Vagina (tissue), 2 donors: ENCODE measurements at regions not wholly inside any gene's neighbourhood (a gene's known extent, or its start where the extent isn't known, plus 50 kb on each side); places are given as distances from the start of the nearest gene placed in this dataset.
"Not testable (repeated sequence)": the region's sequence is repeated elsewhere in the genome, so short reads cannot be mapped to it uniquely, and the experiment has no call there.

ENCODE experiments used
- DNase-seq, 2 donors: peaks; one replicate each; pipeline ENCODE4 v3.0.0-alpha.2; 2017; ENCODE audit errors: extremely low spot score in 2 of 2
- H3K27ac ChIP-seq: fragments of 200-600 bp; sonication (generic); one replicate; pipeline ENCODE4 v1.5.1; 2019
- H3K27me3 ChIP-seq: fragments of 200-600 bp; sonication (generic); one replicate; pipeline ENCODE4 v1.5.1; 2019
- H3K36me3 ChIP-seq, 2 donors: fragments of 200-600 bp; sonication (generic); one replicate each; pipeline ENCODE4 v1.5.1; 2017 to 2019
- H3K4me1 ChIP-seq: fragments of 200-600 bp; sonication (generic); one replicate; pipeline ENCODE4 v1.5.1; 2019
- H3K4me3 ChIP-seq, 2 donors: fragments of 200-600 bp; sonication (generic); 1 replicate in 1 of 2; 2 replicates in 1 of 2; pipeline ENCODE4 v1.5.1; 2016 to 2019
- H3K9me3 ChIP-seq: fragments of 200-600 bp; sonication (generic); one replicate; pipeline ENCODE4 v1.5.1; 2019
- POLR2A ChIP-seq, 2 donors: fragments of 450-650 bp; IDR thresholded peaks; one replicate each; pipeline ENCODE4 v1.6.1; 2017; ENCODE audit warnings: antibody characterized with exemption in 2 of 2, mild to moderate bottlenecking in 2 of 2, moderate library complexity in 2 of 2
- POLR2AphosphoS5 ChIP-seq, 2 donors: sonication (generic); formaldehyde crosslinking; IDR thresholded peaks; one replicate each; pipeline ENCODE4 v1.9.0; 2017; ENCODE audit warnings: antibody characterized with exemption in 2 of 2, mild to moderate bottlenecking in 2 of 2, low read depth in 1 of 2; ENCODE audit not compliant: insufficient read depth in 1 of 2
- intact Hi-C: fragments of 100-400 bp; cut with DNase I; formaldehyde crosslinking; loops from one replicate; pipeline ENCODE4 v1.15.1; 2023
- TF ChIP-seq, protein P1 (sequence below), 3 experiments: fragments of 450-650 bp in 2 of 3; fragments of 200-600 bp in 1 of 3; sonication (generic) in 1 of 3; IDR thresholded peaks; one replicate each; pipeline ENCODE4 v1.5.1; 2017 to 2019; ENCODE audit warnings: antibody characterized with exemption in 3 of 3, mild to moderate bottlenecking in 2 of 3, moderate library complexity in 2 of 3

GRCh38 chr1:110266834-110267233 is 56.7 kb downstream of the KCNC4 start:
- Histone ChIP-seq H3K4me1 (no peaks in the 10 kb centered on the region), H3K36me3 (no peaks in the 10 kb centered on the region), H3K4me3 (no peak overlapping the region), H3K27me3 (no peaks in the 10 kb centered on the region), H3K9me3 (no peaks in the 10 kb centered on the region), H3K27ac (no peak overlapping the region)
- DNase-seq: no peak
- intact Hi-C loops: no loop called here
- TF ChIP-seq POLR2AphosphoS5 (IDR thresholded peaks at IDR 0.05; ENCODE audit: insufficient read depth in 1 of 2, low read depth in 1 of 2) (no peak), POLR2A (IDR thresholded peaks at IDR 0.05) (no peak)
- TF ChIP-seq, protein P1, sequence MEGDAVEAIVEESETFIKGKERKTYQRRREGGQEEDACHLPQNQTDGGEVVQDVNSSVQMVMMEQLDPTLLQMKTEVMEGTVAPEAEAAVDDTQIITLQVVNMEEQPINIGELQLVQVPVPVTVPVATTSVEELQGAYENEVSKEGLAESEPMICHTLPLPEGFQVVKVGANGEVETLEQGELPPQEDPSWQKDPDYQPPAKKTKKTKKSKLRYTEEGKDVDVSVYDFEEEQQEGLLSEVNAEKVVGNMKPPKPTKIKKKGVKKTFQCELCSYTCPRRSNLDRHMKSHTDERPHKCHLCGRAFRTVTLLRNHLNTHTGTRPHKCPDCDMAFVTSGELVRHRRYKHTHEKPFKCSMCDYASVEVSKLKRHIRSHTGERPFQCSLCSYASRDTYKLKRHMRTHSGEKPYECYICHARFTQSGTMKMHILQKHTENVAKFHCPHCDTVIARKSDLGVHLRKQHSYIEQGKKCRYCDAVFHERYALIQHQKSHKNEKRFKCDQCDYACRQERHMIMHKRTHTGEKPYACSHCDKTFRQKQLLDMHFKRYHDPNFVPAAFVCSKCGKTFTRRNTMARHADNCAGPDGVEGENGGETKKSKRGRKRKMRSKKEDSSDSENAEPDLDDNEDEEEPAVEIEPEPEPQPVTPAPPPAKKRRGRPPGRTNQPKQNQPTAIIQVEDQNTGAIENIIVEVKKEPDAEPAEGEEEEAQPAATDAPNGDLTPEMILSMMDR (IDR thresholded peaks at IDR 0.05): no peak

- Histone ChIP-seq H3K4me1 (no peaks in the 10 kb centered on the region), H3K36me3 (no peaks in the 10 kb centered on the region), H3K27me3 (no peaks in the 10 kb centered on the region), H3K9me3 (no peaks in the 10 kb centered on the region), H3K27ac (no peak overlapping the region), H3K4me3 (no peak overlapping the region)
- TF ChIP-seq, protein P1 (IDR thresholded peaks at IDR 0.05): no peak
- TF ChIP-seq POLR2A (IDR thresholded peaks at IDR 0.05) (no peak), POLR2AphosphoS5 (IDR thresholded peaks at IDR 0.05; ENCODE audit: insufficient read depth in 1 of 2, low read depth in 1 of 2) (no peak)
- no peak for DNase-seq
- intact Hi-C loops: no loop called here
Observed at GRCh38 chr1:110267260-110267659, 57.1 kb downstream of the KCNC4 start.

DNA sequence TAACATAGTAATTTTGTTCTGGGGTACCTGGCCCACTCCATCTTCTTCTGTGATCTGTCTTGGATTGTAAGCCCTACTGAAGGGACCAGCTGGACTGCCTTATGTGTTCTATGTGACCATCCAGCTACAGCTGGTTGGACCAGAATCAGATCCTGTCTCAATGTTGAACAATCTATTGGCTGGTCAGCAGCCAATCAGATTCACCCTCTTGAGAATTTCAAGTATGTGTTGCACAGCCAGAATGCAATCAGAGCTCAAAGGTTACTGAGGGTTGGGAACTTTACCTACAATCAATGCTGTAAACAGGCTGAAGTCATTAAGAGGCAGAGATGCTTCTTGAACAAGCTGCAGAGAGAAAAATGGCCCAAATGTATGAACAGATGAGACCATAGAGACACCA is 61.9 kb downstream of the KCNC4 start:
- intact Hi-C loops: no loop called here
- TF ChIP-seq, protein P1 (IDR thresholded peaks at IDR 0.05): no peak
- TF ChIP-seq POLR2A (IDR thresholded peaks at IDR 0.05) (no peak), POLR2AphosphoS5 (IDR thresholded peaks at IDR 0.05; ENCODE audit: insufficient read depth in 1 of 2, low read depth in 1 of 2) (no peak)

DNA sequence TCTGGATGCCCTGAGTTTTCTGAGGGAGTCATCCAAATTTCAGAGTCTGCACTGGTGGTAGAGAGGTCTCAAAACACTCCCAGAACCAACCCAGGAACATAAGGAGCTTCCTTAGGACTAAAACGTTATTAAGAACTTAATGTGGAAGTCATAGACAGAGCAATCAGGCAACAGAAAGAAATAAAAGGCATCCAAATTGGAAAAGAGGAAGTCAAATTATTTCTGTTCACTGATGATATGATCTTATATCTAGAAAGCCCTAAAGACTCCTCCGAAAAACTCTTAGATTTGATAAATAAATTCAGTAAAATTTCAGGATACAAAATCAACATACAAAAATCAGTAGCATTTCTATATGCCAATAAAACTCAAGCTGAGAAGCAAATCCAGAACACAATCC is 63.7 kb downstream of the KCNC4 start:
- not testable (repeated sequence) for H3K27ac ChIP-seq

More for the DNA sequence above, 61.9 kb downstream of the KCNC4 start:
- H3K27ac ChIP-seq: no peak overlapping the region
- H3K9me3 ChIP-seq: no peaks in the 10 kb centered on the region
- DNase-seq: peak in 1 of 2 donors; percentile 62
- H3K27me3 ChIP-seq: no peaks in the 10 kb centered on the region
- no peaks in the 10 kb centered on the region for H3K36me3 ChIP-seq
- no peaks in the 10 kb centered on the region for H3K4me1 ChIP-seq
- H3K4me3 ChIP-seq: no peak overlapping the region

GRCh38 chr1:110280126-110280525 is 59.1 kb upstream of the RBM15 start:
- Histone ChIP-seq H3K27me3 (no peaks in the 10 kb centered on the region), H3K4me1 (no peaks in the 10 kb centered on the region), H3K9me3 (no peaks in the 10 kb centered on the region), H3K36me3 (no peaks in the 10 kb centered on the region), H3K4me3 (no peak overlapping the region), H3K27ac (no peak overlapping the region)
- no peak for TF ChIP-seq POLR2A (IDR thresholded peaks at IDR 0.05)
- TF ChIP-seq, protein P1 (IDR thresholded peaks at IDR 0.05): no peak
- no peak for TF ChIP-seq POLR2AphosphoS5 (IDR thresholded peaks at IDR 0.05; ENCODE audit: insufficient read depth in 1 of 2, low read depth in 1 of 2)
- peak; percentile 40 to 70 for DNase-seq
- intact Hi-C loops: no loop called here

More for the DNA sequence above, 63.7 kb downstream of the KCNC4 start:
- H3K4me1 ChIP-seq, H3K4me3 ChIP-seq, H3K9me3 ChIP-seq, H3K27me3 ChIP-seq, H3K36me3 ChIP-seq, intact Hi-C loops, DNase-seq: not testable (repeated sequence)

- no peak overlapping the region for H3K27ac ChIP-seq
- H3K4me3 ChIP-seq: no peak overlapping the region
- no peaks in the 10 kb centered on the region for H3K4me1 ChIP-seq
- no peaks in the 10 kb centered on the region for H3K36me3 ChIP-seq
- intact Hi-C loops: no loop called here
- no peaks in the 10 kb centered on the region for H3K9me3 ChIP-seq
- DNase-seq: peak; percentile 55 to 65
- TF ChIP-seq POLR2A (IDR thresholded peaks at IDR 0.05): no peak
- TF ChIP-seq POLR2AphosphoS5 (IDR thresholded peaks at IDR 0.05; ENCODE audit: insufficient read depth in 1 of 2, low read depth in 1 of 2): no peak
- TF ChIP-seq, protein P1 (IDR thresholded peaks at IDR 0.05): no peak
- no peaks in the 10 kb centered on the region for H3K27me3 ChIP-seq
Observed at GRCh38 chr1:110280804-110281203, 58.4 kb upstream of the RBM15 start.
